ENCODE measurements at regions not wholly inside any gene's neighbourhood (a gene's known extent, or its start where the extent isn't known, plus 50 kb on each side); places are given as distances from the start of the nearest gene placed in this dataset.

DNA sequence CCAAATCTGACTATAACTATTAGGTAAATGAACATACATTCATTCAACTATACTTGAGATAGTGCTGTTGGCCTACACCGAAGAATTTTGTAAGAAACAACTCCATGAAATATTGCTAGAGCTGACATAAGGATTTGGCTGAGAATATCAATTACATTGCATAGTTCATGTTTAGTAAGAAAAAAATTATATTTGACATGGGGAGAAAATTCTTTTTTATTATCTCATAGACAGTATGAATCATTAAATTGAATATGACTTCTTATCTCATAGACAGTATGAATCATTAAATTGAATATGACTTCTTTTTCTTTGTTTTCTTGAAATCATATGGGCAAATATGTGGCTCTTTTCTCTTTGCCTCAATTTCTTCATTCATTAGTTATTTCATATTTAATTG lies 212.3 kb upstream of the HSF2 start:
- intact Hi-C loops (cut with micrococcal nuclease), result no loop called here
- Histone ChIP-seq H3K9me3 (ENCODE audit: control insufficient read depth, insufficient read depth, low read length) (no peaks in the 10 kb centered on the region), H3K36me3 (ENCODE audit: control insufficient read depth, insufficient read depth, low read length) (no peaks in the 10 kb centered on the region), H3K27ac (ENCODE audit: low read length) (no peak overlapping the region), H3K4me3 (ENCODE audit: low read length) (no peak overlapping the region), H3K4me1 (ENCODE audit: control insufficient read depth, insufficient read depth, low read length) (no peaks in the 10 kb centered on the region), H3K27me3 (ENCODE audit: control insufficient read depth, insufficient read depth, low read length) (no peaks in the 10 kb centered on the region)
- no CpG with 5 or more reads among the region's 1 CpG for WGBS (ENCODE audit: insufficient coverage)
- Mint-ChIP-seq H3K4me3 (no peak overlapping the region), H3K27me3 (ENCODE audit: low read depth in 2 of 2) (no peaks in the 10 kb centered on the region), H3K9me3 (peaks cover 3 to 6% of the 10 kb centered on the region in 2 donors), H3K36me3 (no peaks in the 10 kb centered on the region), H3K27ac (no peak overlapping the region), H3K4me1 (no peaks in the 10 kb centered on the region)
- TF ChIP-seq, protein P1, sequence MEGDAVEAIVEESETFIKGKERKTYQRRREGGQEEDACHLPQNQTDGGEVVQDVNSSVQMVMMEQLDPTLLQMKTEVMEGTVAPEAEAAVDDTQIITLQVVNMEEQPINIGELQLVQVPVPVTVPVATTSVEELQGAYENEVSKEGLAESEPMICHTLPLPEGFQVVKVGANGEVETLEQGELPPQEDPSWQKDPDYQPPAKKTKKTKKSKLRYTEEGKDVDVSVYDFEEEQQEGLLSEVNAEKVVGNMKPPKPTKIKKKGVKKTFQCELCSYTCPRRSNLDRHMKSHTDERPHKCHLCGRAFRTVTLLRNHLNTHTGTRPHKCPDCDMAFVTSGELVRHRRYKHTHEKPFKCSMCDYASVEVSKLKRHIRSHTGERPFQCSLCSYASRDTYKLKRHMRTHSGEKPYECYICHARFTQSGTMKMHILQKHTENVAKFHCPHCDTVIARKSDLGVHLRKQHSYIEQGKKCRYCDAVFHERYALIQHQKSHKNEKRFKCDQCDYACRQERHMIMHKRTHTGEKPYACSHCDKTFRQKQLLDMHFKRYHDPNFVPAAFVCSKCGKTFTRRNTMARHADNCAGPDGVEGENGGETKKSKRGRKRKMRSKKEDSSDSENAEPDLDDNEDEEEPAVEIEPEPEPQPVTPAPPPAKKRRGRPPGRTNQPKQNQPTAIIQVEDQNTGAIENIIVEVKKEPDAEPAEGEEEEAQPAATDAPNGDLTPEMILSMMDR (IDR thresholded peaks at IDR 0.05), result no peak
- DNase-seq (no peak), ATAC-seq (no peak)

DNA sequence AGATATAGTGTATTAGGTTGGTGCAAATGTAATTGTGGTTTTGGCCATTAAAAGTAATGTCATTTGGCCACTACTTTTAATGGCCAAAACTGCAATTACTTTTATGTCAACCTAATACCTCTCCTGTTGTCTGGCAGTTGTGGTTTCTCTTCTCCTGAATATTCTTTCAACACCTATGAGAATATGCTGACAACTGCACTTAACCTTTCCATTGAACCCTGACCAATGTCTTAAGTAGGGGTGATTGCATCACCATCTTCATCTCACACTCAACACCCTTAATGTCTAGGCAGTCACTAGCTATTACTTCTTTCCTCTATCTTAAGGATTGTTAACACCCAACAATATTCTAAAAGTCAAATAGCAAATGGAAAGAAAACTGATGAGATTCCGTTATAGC lies 200.5 kb upstream of the HSF2 start:
- Mint-ChIP-seq H3K27ac (no peak overlapping the region), H3K9me3 (peaks cover 6 to 7% of the 10 kb centered on the region in 2 donors), H3K4me3 (no peak overlapping the region), H3K4me1 (no peaks in the 10 kb centered on the region), H3K36me3 (no peaks in the 10 kb centered on the region), H3K27me3 (ENCODE audit: low read depth in 2 of 2) (no peaks in the 10 kb centered on the region)
- no peak for ATAC-seq
- Histone ChIP-seq H3K4me1 (ENCODE audit: control insufficient read depth, insufficient read depth, low read length) (no peaks in the 10 kb centered on the region), H3K9me3 (ENCODE audit: control insufficient read depth, insufficient read depth, low read length) (no peaks in the 10 kb centered on the region), H3K4me3 (ENCODE audit: low read length) (no peak overlapping the region), H3K36me3 (ENCODE audit: control insufficient read depth, insufficient read depth, low read length) (no peaks in the 10 kb centered on the region), H3K27me3 (ENCODE audit: control insufficient read depth, insufficient read depth, low read length) (no peaks in the 10 kb centered on the region), H3K27ac (ENCODE audit: low read length) (no peak overlapping the region)
- no peak for DNase-seq
- TF ChIP-seq, protein P1 (IDR thresholded peaks at IDR 0.05), result no peak
- WGBS (ENCODE audit: insufficient coverage), result no CpG with 5 or more reads among the region's 1 CpG
- intact Hi-C loops (cut with micrococcal nuclease), result no loop called here

DNA sequence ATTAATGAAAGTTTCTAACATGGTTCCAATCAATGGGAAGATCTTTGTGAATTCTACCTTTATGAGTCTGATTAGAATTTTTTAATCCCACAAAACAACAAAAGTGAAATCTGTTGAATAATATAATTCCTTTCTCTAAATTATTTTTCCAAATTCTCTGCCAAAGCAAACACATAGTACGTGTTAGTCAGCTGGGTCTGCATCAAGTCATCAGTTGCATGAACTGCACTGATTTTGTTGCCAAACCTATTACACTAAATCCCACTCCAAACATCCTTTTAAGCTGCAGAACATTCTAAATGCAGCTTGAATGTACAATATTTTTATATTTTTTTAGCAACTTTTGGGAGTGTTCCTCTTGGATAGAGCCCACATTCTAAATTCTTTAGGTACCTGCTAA lies 199.0 kb upstream of the HSF2 start:
- Histone ChIP-seq H3K27me3 (ENCODE audit: control insufficient read depth, insufficient read depth, low read length) (no peaks in the 10 kb centered on the region), H3K36me3 (ENCODE audit: control insufficient read depth, insufficient read depth, low read length) (no peaks in the 10 kb centered on the region), H3K4me1 (ENCODE audit: control insufficient read depth, insufficient read depth, low read length) (no peaks in the 10 kb centered on the region), H3K4me3 (ENCODE audit: low read length) (no peak overlapping the region), H3K27ac (ENCODE audit: low read length) (no peak overlapping the region), H3K9me3 (ENCODE audit: control insufficient read depth, insufficient read depth, low read length) (no peaks in the 10 kb centered on the region)
- intact Hi-C loops (cut with micrococcal nuclease), result no loop called here
- Mint-ChIP-seq H3K27ac (no peak overlapping the region), H3K4me3 (no peak overlapping the region), H3K27me3 (ENCODE audit: low read depth in 2 of 2) (no peaks in the 10 kb centered on the region), H3K9me3 (peaks cover 14 to 15% of the 10 kb centered on the region in 2 donors), H3K4me1 (no peaks in the 10 kb centered on the region), H3K36me3 (no peaks in the 10 kb centered on the region)
- TF ChIP-seq, protein P1 (IDR thresholded peaks at IDR 0.05), result no peak
- DNase-seq (no peak), ATAC-seq (no peak)
- WGBS (ENCODE audit: insufficient coverage), result 95% methylated on average over 1 of the region's 1 CpG

DNA sequence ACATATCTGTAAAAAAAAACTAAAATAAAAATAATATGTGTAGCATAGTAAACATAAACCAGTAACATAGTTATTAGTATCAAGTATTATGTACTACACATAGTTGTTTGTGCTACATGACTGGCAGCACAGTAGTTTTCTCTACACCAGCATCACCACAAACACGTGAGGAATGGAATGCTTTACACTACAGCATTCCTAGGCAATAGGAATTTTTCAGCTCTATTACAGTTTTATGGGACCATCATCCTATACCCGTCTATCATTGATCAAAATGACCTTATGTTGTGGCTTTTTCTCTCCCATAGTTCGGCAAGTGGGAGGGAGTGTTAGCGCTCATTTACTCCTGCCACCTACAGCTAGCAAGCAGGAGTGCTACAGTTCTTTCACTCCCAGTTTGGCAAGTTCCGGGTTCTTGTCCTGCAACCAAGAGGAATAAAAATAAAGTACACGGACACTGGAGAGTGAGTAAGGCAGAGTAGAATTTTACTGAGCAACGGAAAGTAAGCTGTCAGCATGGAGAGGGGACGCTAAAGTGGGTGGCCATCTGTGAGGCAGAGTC lies 196.8 kb upstream of the HSF2 start:
- Mint-ChIP-seq H3K27me3 (ENCODE audit: low read depth in 2 of 2) (no peaks in the 10 kb centered on the region), H3K27ac (no peak overlapping the region), H3K4me3 (no peak overlapping the region), H3K9me3 (peaks cover 11 to 15% of the 10 kb centered on the region in 2 donors), H3K4me1 (no peaks in the 10 kb centered on the region), H3K36me3 (no peaks in the 10 kb centered on the region)
- no peak for DNase-seq
- no peaks in the 10 kb centered on the region for H3K27me3 ChIP-seq (ENCODE audit: control insufficient read depth, insufficient read depth, low read length)
- intact Hi-C loops (cut with micrococcal nuclease), result no loop called here
- WGBS (ENCODE audit: insufficient coverage), result 89% methylated on average over 8 of the region's 8 CpGs
- H3K9me3 ChIP-seq (ENCODE audit: control insufficient read depth, insufficient read depth, low read length), result no peaks in the 10 kb centered on the region
- TF ChIP-seq, protein P1 (IDR thresholded peaks at IDR 0.05), result no peak
- H3K4me1 ChIP-seq (ENCODE audit: control insufficient read depth, insufficient read depth, low read length), result no peaks in the 10 kb centered on the region
- H3K36me3 ChIP-seq (ENCODE audit: control insufficient read depth, insufficient read depth, low read length), result no peaks in the 10 kb centered on the region
- no peak overlapping the region for H3K4me3 ChIP-seq (ENCODE audit: low read length)
- no peak for ATAC-seq
- H3K27ac ChIP-seq (ENCODE audit: low read length), result no peak overlapping the region
